Fibroblast of upper back skin (primary cell): ENCODE measurements at regions not wholly inside any gene's neighbourhood (a gene's known extent, or its start where the extent isn't known, plus 50 kb on each side); places are given as distances from the start of the nearest gene placed in this dataset.
"Not testable (repeated sequence)": the region's sequence is repeated elsewhere in the genome, so short reads cannot be mapped to it uniquely, and the experiment has no call there.

Source experiments
- DNase-seq: peaks from one replicate; pipeline ENCODE4 v3.0.0-alpha.2; 2013

DNA sequence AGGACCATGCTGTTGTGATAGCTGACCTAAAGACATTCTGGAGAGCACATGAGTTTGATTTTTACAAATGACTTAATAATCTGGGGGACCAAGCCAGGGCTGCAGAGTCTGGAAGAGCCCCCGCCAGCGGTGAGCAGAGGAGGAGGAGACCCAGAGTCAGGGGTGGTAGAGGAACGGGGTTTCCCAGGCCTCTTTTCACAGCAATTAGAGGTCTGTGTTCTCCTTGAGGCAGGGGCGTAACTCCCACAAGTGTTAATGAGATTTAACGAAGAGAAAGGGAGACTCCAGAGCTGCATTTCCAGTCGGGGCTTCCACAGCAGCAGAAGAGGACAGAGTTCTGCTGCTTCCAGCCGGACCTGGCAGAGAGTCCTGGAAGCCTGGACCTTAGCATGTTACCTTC, 137.9 kb upstream of the SLC24A2 start:
- no peak for DNase-seq

DNA sequence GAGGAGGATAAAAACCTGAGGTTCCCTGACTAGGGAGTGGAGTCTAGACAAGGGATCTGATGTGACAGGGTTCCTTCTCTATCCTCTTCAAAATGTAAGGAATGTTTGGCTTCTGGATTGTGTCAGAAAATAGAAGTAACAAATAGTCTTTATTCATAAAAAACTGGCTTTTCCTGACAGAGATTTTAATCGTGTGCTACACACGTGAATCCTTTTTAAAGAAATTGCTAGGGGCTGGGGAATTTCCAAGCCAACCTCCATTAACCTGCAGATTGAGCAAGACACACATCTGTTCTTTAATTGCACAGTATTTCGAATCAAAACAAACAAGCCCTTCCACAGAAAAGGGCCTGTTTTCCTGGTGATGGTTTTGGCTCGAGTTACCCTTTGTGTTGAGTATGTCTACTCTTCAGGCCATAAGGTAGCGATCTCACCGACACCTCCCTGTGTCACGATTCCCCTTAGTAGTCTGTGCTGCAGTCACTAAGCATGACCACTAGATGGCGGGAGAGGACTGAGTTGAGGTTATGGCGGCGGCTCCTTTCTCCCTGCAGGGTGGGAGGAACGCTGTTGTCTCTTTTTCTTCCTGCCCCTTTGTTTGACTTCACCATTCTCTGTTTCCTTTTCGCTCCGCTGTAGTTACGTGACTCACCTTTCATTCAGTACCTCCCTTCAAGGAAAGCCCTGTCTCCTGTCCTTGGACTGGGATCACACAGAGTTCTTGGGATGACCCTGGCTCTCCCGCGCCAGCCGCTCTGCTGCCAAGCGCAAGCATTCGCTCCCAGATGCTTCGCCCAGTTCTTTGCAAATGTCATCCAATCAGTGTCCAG, 137.1 kb upstream of the SLC24A2 start:
- peak; percentile 72 for DNase-seq

DNA sequence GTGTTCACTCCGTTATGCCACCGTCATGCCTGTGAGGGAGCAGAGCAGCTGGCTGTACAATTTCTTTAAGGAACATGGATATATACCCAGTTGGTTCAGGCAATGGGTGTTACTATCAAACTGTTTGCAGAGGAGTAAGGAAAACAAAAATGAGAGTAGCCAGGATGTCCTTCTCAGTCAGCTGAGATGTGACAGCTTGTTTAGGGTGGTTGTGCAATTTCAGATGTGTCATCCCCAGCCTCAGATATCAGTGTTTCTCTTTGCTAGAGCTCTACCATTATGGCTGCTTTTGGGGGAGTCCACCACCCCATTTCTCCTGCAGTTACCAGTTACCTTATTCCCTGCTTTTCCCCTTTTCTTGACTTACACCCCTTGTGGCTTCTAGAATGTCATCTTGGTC, 135.2 kb upstream of the SLC24A2 start:
- DNase-seq: no peak

DNA sequence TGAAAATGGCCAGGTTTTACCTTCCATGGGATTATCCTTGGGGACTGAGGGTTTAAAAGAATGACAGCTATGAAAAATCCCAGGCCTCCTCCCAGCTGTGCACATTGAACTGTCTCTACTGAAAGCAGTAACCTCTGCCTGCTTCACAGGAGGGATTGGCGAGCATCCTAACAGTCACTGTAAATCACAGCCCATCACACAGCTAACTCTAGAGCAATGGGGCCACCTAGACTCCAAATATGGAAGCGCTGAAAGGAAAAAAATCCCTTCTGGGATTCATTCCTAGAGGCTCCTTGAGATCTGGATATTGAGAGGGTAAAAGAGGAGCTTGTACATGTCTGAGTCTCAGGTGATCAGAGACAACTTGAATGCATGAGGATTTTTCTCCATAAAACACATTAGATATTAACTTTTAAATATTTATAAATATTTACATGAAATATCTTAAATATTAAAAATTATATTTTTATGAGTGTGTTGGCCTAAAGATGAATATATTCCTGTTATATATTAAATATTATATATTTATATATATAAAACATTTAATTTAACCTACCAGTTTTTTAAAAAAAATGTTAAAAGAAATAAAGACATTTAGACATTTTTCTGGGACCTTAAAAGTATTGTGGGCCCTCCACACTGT, 133.8 kb upstream of the SLC24A2 start:
- DNase-seq: peak; percentile 75

DNA sequence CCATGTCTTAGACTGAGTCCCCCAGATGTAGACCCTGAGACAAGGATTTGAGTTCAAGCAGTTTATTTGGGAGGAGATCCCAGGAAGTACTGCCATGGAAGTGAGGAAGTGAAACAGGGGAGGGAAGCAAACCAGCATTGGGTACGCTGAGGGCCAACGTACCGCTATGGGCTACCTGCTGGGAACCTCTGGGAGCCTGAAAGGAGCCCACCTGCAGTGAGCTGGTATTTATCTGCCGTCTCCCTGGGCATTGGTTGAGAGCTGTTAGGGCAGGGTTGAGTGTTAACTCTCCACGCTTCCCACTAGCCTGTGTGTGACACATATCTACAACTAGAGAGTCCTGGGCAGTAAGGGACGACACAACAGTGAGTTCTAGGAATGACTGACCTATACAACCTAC, 131.6 kb upstream of the SLC24A2 start:
- DNase-seq: no peak

DNA sequence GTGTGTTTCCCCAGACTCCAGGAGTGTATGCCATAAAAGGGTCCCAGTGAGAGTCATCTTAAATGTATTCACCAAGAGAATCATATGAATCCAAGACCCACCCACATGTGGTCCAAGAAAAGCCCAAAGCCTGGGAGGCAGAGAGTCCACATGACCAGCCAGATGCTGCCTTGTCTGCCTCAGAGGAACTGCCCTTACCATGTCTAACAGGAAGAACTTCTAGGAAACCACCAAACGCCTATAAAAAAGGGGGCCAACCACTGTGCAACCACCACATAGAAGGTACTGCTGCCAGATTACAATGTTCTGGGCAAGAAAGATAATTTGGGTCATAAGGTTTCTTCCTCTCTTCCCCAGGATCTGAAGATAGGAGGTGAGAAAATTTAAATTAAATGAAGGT, 129.8 kb upstream of the SLC24A2 start:
- no peak for DNase-seq

DNA sequence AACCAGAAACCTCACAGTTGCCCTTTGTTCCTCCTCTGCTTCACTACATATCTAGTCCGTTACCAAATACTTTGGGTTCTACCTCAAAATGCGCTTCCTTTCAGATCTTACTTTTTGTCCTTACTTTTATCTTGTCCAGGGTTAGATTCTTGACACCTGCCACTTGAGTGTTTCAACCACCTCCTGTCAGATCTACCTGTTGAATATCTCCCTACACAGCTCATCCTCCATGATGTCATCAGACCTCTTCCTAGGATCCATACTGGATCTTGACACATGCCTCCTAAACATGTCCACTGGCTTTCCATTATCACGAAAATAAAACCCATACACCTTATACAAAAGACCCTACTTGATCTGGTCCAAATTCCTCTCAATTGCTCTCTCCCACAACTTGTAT, 125.2 kb upstream of the SLC24A2 start:
- no peak for DNase-seq

DNA sequence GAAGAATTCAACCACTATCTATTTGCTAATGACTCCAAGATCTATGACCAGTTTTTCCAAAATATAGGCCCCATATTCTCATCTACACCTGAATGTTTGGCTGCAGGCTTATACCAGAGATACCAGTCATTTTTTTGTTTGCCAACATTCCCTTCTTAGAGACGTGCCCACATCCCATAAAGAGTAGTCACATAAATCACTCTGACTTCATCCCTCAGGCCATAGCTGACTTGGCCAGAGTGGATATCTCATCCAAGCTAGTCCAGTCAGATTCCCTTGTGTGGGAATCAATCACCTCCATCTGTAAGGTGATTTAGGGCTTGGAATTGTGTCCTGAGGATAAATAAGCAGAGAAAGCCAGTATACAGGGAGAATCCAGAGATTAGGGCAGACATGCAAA, 124.3 kb upstream of the SLC24A2 start:
- no peak for DNase-seq

DNA sequence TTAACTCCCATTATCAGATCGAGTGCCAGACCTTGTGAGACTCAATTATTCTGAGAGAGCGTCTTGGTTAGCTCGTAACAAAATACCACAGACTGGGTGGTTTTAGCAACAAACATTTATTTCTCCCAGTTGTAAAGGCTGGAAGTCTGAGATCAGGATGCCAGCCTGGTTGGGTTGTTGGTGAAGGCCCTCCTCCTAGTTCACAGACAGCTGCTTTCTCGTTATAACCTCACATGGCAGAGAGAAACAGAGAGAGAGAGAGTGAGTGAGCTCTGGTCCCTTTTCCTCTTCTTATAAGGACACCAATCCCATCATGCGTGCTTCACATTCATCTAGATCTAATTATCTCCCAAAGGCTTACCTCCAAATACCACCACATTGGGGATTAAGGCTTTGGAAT, 114.2 kb upstream of the SLC24A2 start:
- no peak for DNase-seq

DNA sequence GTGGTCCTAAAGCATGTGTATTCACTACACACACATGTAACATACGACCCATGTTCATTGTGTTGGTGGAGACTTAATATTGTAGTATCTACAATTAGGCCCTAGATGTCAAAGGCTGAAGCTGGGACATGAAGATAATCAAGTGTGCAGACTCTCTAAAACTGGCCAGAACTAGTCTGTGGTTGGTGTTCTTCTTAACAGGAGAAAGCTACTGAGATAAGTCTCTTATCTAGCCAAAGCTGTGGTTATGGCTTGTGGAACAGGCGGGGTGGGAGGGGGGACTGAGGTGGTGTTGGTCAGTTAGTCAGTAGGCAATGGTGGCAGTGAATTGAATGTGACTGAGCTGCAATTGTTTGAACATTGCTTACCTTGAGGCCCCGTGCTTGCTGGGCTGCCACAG, 112.7 kb upstream of the SLC24A2 start:
- no peak for DNase-seq

DNA sequence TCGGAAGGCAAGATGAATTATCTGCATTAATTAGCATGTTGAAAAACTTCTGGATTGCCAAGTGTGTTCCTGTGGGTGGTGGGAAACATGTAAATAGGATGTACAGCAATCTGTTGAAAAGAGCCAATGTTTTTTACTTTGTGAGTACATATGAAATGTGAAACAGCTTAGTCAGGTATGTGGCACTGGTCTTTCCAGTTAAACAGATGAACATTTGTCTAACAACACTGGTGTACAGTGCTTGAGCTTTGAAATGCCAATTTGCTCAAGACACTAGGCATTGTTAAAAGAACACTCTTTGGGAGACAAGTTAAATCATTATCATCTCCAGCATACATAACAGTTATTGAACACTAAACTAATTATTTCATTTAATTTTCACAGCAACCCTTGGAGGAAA, 107.3 kb upstream of the SLC24A2 start:
- DNase-seq: no peak

DNA sequence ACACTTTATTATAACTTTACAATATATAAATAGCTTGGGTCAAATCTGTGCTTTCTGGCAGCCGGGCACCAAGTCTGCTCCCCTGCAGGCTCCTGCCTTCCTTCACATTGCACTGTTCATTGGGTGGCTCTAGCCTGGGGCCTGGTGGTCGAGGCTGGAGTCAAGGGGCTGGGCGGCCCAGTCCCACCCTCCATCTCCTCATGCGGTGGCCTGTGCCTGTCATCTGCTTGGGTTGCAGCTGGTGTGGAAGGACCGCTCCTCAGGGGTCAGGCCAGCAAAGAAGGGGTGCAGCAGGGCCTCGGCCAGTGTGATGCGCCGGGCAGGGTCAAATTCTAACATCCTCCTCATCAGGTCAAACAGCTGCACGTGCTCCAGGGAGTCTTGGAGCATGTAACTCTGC, 106.7 kb upstream of the SLC24A2 start:
- DNase-seq: not testable (repeated sequence)

DNA sequence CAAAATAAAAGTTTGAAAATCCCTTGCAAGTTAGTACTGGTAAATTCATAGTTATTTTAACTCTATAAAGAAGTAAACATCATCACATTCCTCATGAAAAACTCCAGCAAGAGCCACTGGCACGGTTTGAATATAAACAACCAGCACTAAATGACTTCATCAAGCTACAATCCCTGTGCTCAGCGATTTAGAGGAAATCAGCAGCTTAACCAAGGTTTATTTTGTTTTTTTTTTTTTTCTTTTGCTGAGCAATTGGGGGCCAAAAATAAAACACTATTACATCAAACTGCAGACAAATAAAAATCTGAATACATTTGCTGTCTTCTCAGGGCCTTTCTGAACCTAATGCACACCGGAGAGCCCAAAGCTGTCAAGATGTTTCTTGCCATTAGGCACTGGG, 106.2 kb upstream of the SLC24A2 start:
- no peak for DNase-seq

DNA sequence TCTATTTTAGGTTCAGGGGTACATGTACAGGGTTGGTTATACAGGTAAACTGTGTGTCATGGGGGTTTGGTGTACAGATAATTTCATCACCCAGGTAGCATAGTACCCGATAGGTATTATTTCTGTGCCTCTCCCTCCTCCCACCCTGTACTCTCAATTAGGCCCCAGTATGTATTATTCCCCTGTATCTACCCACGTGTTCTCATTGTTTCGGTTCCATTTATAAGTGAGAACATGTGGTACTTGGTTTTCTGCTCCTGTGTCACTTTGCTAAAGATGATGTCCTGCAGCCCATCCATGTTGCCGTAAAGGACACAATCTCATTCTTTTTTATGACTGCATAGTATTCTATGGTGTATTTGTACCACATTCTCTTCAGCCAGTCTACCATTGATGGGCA, 96.8 kb upstream of the SLC24A2 start:
- DNase-seq: no peak

DNA sequence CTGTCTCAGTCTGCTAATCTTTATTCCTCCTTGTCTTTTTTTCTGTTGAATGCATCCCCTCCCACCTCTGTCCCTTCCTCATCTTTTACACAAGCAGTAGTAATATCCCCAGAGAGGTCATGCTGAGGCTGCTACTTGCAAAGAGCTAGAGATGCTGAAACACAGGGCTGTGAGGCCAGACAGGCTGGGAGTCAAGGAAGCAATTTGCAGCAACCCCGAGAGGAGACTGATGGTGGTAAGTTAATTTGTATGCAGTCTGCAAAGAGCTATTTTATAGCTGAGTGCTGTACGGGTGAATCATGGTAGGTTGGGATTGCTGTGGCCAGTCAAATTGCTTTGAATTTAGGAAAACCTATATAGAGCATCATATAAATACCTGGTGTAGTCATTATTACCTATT, 90.2 kb upstream of the SLC24A2 start:
- DNase-seq: no peak

DNA sequence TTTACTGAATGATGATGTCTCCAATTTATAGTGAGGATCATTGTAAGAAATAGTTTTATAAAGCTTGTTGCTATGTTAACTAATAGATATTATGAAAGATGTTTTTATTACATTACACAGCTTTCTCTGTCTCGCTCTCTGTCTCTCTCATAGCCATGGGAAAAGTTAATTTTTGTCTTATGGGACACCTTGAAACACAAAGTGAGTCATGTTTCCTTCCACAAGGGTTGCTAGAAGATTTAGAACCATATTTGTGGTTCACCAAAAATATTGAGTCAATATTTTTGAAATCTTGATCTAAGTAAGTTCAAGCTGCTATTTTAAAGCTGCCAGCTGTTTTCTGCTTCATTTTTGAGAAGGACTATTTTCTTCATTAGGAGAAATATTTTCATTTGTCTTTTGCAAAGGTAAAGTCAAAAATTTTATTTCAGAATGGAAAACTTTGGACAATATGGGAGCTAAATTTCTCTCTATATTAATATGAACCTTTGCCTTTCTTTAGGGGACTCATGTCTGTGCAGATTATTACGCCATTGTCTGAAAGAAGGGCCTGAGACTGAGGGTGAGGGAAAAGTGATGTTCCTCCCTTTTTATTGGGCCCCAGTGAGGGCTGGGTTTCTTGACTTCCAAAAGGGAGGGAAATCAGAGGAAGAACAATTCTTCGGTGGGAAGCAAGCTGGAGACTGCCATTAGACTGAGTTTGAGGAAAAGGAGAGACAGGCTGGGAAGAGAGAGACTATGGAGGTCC, 87.9 kb upstream of the SLC24A2 start:
- DNase-seq: peak; percentile 65

DNA sequence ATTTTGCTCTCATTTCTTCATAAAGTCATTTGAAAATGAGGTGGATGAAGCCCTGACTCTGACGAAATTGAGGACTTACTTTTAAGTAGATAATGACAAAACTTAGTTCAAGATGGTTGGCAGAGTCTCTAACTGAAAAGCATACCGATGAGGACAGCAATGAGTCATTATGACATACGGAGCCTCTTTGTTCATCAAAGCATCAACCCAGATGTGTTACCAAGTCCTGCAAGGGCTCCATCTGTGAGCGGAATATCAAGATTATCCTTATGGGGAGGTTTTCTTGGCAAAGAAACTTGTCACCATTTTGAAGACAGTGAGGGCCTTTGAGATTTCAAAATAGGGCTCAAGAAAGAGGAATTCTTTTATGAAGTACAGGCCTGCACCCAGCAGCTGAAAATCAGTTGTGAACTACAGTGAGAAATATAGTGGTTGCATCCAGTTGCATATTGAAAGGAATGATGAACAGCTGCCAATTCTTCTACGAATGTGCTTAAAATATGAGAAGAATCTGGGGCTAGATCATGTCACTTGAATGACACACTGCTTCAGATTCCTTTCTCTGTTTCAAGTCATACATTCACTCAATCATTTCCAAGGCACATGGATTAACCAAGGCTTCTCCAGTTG, 86.6 kb upstream of the SLC24A2 start:
- DNase-seq: peak; percentile 80

DNA sequence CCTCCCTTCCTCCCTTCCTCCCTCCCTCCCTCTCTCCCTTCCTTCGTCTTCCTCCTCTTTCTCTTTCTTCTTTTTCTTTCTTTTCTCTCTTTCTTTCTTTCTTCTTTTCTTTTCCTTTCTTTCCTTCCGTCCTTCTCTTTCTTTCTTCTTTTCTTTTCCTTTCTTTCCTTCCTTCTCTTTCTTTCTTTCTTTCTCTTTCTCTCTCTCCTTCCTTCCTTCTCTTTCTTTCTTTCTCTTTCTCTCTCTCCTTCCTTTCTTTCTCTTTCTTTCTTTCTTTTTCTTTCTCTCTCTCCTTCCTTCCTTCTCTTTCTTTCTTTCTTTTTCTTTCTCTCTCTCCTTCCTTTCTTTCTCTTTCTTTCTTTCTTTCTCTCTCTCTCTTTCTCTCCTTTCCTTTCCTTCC, 84.4 kb upstream of the SLC24A2 start:
- DNase-seq: not testable (repeated sequence)

DNA sequence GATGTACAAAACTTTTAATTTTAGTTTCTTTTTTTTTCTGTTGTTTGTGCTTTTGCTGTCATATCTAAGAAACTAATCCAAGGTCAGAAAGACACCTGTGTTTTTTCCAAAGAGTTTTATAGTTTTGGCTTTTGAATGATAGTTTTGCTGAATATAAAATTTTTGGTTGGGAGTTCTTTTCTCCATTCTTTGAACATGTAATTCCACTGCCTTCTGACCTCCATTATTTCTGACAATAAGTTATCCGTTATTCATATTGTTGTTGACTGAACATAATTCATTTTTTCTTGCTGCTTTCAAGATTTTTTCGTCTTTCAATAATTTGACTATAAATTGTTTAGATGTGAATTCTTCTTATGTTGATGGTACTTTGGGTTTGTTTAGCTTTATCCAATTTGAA, 82.2 kb upstream of the SLC24A2 start:
- DNase-seq: no peak

DNA sequence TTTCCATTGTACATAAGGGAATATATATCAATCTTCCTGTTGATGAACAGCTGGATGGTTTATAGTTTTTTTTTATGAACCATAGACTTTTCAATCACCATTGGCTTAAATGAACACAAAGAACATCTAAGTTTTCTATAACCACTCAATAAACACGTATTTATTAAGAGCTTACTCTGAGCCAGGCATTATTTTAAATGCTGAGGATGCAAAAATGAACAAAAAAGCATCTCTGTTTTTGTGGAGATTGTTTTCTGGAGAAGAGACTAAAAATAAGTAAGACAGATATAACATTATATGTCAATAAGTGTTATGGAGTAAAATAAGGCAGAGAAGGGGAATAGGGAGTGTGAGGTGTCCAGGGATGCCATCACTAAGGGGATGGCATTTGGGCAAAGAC, 52.1 kb upstream of the SLC24A2 start:
- DNase-seq: no peak
